ENCODE measurements at regions not wholly inside any gene's neighbourhood (a gene's known extent, or its start where the extent isn't known, plus 50 kb on each side); places are given as distances from the start of the nearest gene placed in this dataset.

DNA sequence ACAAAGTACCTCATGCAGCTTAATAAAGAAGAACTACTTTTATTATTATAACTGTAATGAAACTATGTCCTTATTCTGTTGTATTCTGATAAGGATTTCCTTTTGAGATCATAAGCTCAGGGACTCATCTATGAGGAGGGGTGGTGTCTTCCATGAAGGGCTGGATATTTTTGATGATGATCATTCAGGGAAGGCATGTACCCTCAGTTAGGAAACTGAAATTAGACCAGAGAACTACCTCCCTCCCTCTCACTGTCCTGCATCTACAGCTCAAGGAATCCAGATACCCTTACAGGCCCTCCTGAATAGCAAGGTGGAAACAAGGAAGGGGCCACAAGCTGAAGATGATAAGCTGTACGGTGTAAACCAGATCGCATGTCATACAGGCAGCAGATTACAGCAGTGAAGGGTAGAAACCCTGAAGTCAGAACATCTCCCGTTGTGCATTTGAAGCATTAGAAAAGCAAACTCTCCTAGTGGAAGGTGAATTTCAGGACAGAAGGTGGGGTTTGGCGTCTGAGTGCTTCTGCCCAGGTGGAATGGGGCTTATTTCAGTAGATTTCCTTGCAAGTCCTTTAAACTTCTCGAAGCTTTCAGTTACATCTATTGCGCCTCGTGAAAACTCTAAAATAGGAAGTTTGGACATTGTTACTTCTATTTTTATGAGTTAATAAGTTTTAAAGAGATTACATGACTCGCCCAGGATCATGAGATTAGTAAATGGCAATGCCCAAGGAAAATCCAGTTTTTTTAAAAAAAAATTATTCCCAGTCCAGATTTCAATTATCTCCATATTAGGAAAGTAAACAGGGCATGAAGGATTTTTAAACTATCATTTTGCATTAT is 101.1 kb upstream of the HNRNPU start:
- Histone ChIP-seq H3K4me1 (peaks cover 0 to 38% (median 15%) of the 10 kb centered on the region in 4 donors), H3K9me3 (no peaks in the 10 kb centered on the region), H3K27ac (peak overlapping the region in 3 of 4 donors; percentile 13 to 76 (median 71)), H3K36me3 (no peaks in the 10 kb centered on the region), H3K27me3 (no peaks in the 10 kb centered on the region), H3K4me3 (no peak overlapping the region)
- no peak for DNase-seq (ENCODE audit: low spot score in 2 of 2)
- TF ChIP-seq, protein P1, sequence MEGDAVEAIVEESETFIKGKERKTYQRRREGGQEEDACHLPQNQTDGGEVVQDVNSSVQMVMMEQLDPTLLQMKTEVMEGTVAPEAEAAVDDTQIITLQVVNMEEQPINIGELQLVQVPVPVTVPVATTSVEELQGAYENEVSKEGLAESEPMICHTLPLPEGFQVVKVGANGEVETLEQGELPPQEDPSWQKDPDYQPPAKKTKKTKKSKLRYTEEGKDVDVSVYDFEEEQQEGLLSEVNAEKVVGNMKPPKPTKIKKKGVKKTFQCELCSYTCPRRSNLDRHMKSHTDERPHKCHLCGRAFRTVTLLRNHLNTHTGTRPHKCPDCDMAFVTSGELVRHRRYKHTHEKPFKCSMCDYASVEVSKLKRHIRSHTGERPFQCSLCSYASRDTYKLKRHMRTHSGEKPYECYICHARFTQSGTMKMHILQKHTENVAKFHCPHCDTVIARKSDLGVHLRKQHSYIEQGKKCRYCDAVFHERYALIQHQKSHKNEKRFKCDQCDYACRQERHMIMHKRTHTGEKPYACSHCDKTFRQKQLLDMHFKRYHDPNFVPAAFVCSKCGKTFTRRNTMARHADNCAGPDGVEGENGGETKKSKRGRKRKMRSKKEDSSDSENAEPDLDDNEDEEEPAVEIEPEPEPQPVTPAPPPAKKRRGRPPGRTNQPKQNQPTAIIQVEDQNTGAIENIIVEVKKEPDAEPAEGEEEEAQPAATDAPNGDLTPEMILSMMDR (IDR thresholded peaks at IDR 0.05): no peak
- TF ChIP-seq EP300 (IDR thresholded peaks at IDR 0.05): no peak
- no peak for TF ChIP-seq POLR2A (IDR thresholded peaks at IDR 0.05)
- 88 to 89% methylated on average over 8 of the region's 8 CpGs for WGBS, 2 donors

DNA sequence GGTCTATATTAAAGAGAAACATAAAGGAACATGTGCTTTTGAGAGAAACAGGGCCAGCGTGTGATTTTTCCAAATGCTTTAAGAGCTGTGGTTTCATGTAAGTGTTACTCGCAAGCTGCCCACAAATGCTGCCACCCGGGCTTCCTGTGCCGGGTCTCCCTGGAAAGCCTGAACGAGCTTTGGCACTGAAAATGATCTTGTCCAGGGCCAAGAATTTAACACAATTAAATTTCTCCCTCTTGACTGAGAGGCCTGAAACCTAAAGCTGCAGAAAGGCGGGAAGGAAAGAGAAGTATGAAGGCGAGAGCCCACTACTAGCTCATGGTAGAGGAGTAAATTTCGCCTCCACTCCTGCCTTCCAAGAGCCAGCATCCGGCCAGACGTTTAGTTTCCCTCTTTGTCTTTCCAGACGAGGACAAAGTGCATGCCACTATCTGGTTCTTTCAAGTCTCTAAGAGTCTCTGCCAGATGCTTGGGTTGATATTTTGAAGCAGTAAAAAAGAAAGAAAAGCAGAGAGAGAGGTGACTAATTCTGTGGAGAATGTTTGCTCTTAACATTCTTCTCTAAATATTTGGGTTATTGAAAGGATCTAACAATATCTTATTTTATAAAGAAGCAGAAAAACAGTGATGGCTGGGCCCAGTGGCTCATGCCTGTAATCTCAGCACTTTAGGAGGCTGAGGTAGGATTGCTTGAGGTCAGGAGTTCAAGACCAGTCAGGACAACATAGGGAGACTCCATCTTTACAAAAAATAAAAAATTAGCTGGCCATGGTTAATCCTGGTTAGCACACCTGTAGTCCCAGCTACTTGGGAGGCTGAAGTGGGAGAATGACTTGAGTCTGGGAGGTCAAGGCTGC is 100.0 kb upstream of the HNRNPU start:
- TF ChIP-seq, protein P1 (IDR thresholded peaks at IDR 0.05): no peak
- TF ChIP-seq EP300 (IDR thresholded peaks at IDR 0.05) (no peak), POLR2A (IDR thresholded peaks at IDR 0.05) (no peak)
- H3K36me3 ChIP-seq: no peaks in the 10 kb centered on the region

DNA sequence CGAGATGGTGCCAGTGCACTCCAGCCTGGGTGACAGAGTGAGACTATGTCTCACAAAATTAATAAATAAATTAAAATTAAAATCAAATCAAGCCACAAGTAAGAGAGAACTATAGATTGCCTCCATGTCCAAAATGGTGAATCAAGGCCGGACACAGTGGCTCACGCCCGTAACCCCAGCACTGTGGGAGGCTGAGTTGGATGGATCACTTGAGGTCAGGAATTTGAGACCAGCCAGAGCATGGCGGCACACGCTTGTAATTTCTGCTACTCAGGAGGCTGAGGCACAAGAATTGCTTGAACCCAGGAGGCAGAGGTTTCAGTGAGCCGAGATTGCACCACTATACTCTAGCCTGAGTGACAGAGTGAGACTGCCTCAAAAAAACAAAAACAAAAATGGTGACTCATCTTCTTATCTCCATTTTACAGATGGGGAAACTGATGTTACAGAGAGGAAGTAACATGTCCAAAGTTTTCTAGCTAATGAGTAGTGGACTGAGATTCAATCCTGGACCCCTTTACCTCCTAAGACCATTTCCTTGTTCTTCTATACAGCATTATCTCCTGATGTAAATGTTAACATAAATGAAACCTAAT is 99.0 kb upstream of the HNRNPU start:
- no peak for DNase-seq (ENCODE audit: low spot score in 2 of 2)
- WGBS, 2 donors: 92 to 94% methylated on average over 7 of the region's 7 CpGs
- no peaks in the 10 kb centered on the region for H3K27me3 ChIP-seq
- H3K4me1 ChIP-seq: peaks cover 0 to 29% (median 11%) of the 10 kb centered on the region in 4 donors
- H3K4me3 ChIP-seq: no peak overlapping the region
- H3K27ac ChIP-seq: peak overlapping the region in 1 of 4 donors; percentile 76
- no peaks in the 10 kb centered on the region for H3K36me3 ChIP-seq
- TF ChIP-seq POLR2A (IDR thresholded peaks at IDR 0.05) (no peak), EP300 (IDR thresholded peaks at IDR 0.05) (no peak)
- TF ChIP-seq, protein P1 (IDR thresholded peaks at IDR 0.05): no peak
- H3K9me3 ChIP-seq: no peaks in the 10 kb centered on the region

More for the DNA sequence above, 100.0 kb upstream of the HNRNPU start:
- Histone ChIP-seq H3K4me1 (peaks cover 0 to 38% (median 15%) of the 10 kb centered on the region in 4 donors), H3K27me3 (no peaks in the 10 kb centered on the region), H3K27ac (peak overlapping the region; percentile 21 to 78 (median 74)), H3K9me3 (no peaks in the 10 kb centered on the region), H3K4me3 (no peak overlapping the region)
- 3 to 6% methylated on average over 10 to 11 of the region's 11 CpGs for WGBS, 2 donors
- DNase-seq (ENCODE audit: low spot score in 2 of 2): peak in 1 of 2 donors; percentile 9

DNA sequence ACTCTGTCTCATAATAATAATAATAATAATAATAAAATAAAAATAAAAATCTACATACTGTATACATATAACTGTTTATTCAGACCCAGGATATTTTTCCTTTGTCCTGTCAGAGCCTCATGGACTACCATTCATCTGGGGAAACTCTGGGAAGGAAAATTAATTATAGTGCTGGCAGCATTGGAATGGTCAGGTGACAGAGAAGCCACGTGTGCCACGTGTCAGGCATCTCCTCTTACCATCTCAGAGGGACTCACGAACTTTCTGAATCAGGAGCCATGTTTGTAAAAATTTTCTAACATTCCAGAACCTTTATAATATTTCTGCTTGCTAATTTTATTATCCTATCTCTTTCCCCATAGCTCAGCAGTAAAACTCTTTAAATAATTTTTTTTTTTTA is 97.8 kb upstream of the HNRNPU start:
- no peaks in the 10 kb centered on the region for H3K27me3 ChIP-seq
- DNase-seq (ENCODE audit: low spot score in 2 of 2): no peak
- H3K27ac ChIP-seq: no peak overlapping the region
- no peaks in the 10 kb centered on the region for H3K9me3 ChIP-seq
- H3K36me3 ChIP-seq: no peaks in the 10 kb centered on the region
- no peak overlapping the region for H3K4me3 ChIP-seq
- H3K4me1 ChIP-seq: peaks cover 0 to 24% (median 9%) of the 10 kb centered on the region in 4 donors
- 47 to 64% methylated on average over 3 of the region's 3 CpGs for WGBS, 2 donors
- TF ChIP-seq EP300 (IDR thresholded peaks at IDR 0.05): no peak
- TF ChIP-seq POLR2A (IDR thresholded peaks at IDR 0.05): no peak
- TF ChIP-seq, protein P1 (IDR thresholded peaks at IDR 0.05): no peak

All from tibial nerve (tissue), 4 donors.